DOHH2 (cell line): ENCODE measurements at regions not wholly inside any gene's neighbourhood (a gene's known extent, or its start where the extent isn't known, plus 50 kb on each side); places are given as distances from the start of the nearest gene placed in this dataset.

Experiments used
- CTCF ChIP-seq: fragments of 200-600 bp; sonication (generic); IDR thresholded peaks from one replicate; pipeline ENCODE4 v1.5.1; 2014; ENCODE audit warnings: antibody characterized with exemption, mild to moderate bottlenecking, low read depth, low read length; ENCODE audit not compliant: poor library complexity, severe bottlenecking
- EZH2phosphoT487 ChIP-seq: fragments of 200-600 bp; sonication (generic); IDR thresholded peaks from 2 replicates; pipeline ENCODE4 v1.6.1; 2017; ENCODE audit warnings: borderline replicate concordance, mild to moderate bottlenecking, antibody characterized with exemption, low read length, moderate library complexity, mixed read lengths

- TF ChIP-seq CTCF (no peak), EZH2phosphoT487 (no peak)
These were observed 398.8 kb downstream of the FOXG1 start for GRCh38 chr14:29165431-29165830.
